BJ (cell line): ENCODE measurements at regions not wholly inside any gene's neighbourhood (a gene's known extent, or its start where the extent isn't known, plus 50 kb on each side); places are given as distances from the start of the nearest gene placed in this dataset.

Source experiments
- CTCF ChIA-PET: fragments of 350-600 bp; formaldehyde crosslinking; extraction: SDS; loops from one replicate; lab custom pipeline; 2021; ENCODE audit warnings: antibody characterized with exemption, inconsistent platforms; lab: Yijun Ruan, JAX
- POLR2A ChIA-PET: fragments of 300-600 bp; sonication (Branson Sonifier 250); formaldehyde crosslinking; extraction: SDS; loops from one replicate; lab custom pipeline; 2021; ENCODE audit warnings: antibody characterized with exemption; lab: Charles Lee
- DNase-seq: peaks from one replicate; pipeline ENCODE4 v3.0.0-alpha.2; 2011; ENCODE audit warnings: low read depth
- H3K27me3 ChIP-seq: 2 replicates; pipeline ENCODE4 v1.6.0; 2011; ENCODE audit warnings: low read length; ENCODE audit not compliant: control insufficient read depth, insufficient read depth
- H3K36me3 ChIP-seq: 2 replicates; pipeline ENCODE4 v1.5.1; 2011; ENCODE audit warnings: low read length; ENCODE audit not compliant: control insufficient read depth, insufficient read depth
- H3K4me3 ChIP-seq: 2 replicates; pipeline ENCODE4 v1.5.1; 2011; ENCODE audit warnings: low read depth, mild to moderate bottlenecking, control low read depth, low read length
- CTCF ChIP-seq: IDR thresholded peaks from 2 replicates; pipeline ENCODE4 v1.5.1; 2011; ENCODE audit warnings: low read depth, mild to moderate bottlenecking, control low read depth, inconsistent platforms, low read length, moderate library complexity; ENCODE audit not compliant: insufficient read depth

- DNase-seq, result no peak
- Histone ChIP-seq H3K27me3 (no peaks in the 10 kb centered on the region), H3K4me3 (no peak overlapping the region), H3K36me3 (no peaks in the 10 kb centered on the region)
- ChIA-PET POLR2A (no interaction called here), CTCF (no interaction called here)
- TF ChIP-seq CTCF, result no peak
These were observed 1443.0 kb upstream of the CDH6 start for GRCh38 chr5:29750453-29750852.

- TF ChIP-seq CTCF, result no peak
- Histone ChIP-seq H3K36me3 (no peaks in the 10 kb centered on the region), H3K4me3 (no peak overlapping the region), H3K27me3 (no peaks in the 10 kb centered on the region)
- POLR2A ChIA-PET, result no interaction called here
- CTCF ChIA-PET, result no interaction called here
- no peak for DNase-seq
These were observed 1448.9 kb upstream of the CDH6 start for GRCh38 chr5:29744618-29745017.

- Histone ChIP-seq H3K4me3 (no peak overlapping the region), H3K36me3 (no peaks in the 10 kb centered on the region), H3K27me3 (no peaks in the 10 kb centered on the region)
- no peak for TF ChIP-seq CTCF
- ChIA-PET CTCF (no interaction called here), POLR2A (no interaction called here)
- no peak for DNase-seq
These were observed 1472.5 kb upstream of the CDH6 start for GRCh38 chr5:29720954-29721353.

- TF ChIP-seq CTCF, result no peak
- ChIA-PET POLR2A (no interaction called here), CTCF (no interaction called here)
- no peak for DNase-seq
- no peaks in the 10 kb centered on the region for H3K27me3 ChIP-seq
- H3K36me3 ChIP-seq, result no peaks in the 10 kb centered on the region
- no peak overlapping the region for H3K4me3 ChIP-seq
These were observed 1474.3 kb upstream of the CDH6 start for GRCh38 chr5:29719171-29719570.

- Histone ChIP-seq H3K4me3 (no peak overlapping the region), H3K27me3 (no peaks in the 10 kb centered on the region), H3K36me3 (no peaks in the 10 kb centered on the region)
- TF ChIP-seq CTCF, result no peak
- no peak for DNase-seq
- ChIA-PET CTCF (no interaction called here), POLR2A (no interaction called here)
These were observed 1478.3 kb upstream of the CDH6 start for GRCh38 chr5:29715167-29715566.
